ENCODE measurements at regions not wholly inside any gene's neighbourhood (a gene's known extent, or its start where the extent isn't known, plus 50 kb on each side); places are given as distances from the start of the nearest gene placed in this dataset.
"Not testable (repeated sequence)": the region's sequence is repeated elsewhere in the genome, so short reads cannot be mapped to it uniquely, and the experiment has no call there.

- TF ChIP-seq, protein P1, sequence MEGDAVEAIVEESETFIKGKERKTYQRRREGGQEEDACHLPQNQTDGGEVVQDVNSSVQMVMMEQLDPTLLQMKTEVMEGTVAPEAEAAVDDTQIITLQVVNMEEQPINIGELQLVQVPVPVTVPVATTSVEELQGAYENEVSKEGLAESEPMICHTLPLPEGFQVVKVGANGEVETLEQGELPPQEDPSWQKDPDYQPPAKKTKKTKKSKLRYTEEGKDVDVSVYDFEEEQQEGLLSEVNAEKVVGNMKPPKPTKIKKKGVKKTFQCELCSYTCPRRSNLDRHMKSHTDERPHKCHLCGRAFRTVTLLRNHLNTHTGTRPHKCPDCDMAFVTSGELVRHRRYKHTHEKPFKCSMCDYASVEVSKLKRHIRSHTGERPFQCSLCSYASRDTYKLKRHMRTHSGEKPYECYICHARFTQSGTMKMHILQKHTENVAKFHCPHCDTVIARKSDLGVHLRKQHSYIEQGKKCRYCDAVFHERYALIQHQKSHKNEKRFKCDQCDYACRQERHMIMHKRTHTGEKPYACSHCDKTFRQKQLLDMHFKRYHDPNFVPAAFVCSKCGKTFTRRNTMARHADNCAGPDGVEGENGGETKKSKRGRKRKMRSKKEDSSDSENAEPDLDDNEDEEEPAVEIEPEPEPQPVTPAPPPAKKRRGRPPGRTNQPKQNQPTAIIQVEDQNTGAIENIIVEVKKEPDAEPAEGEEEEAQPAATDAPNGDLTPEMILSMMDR (IDR thresholded peaks at IDR 0.05 in 2 of 3, conservative IDR thresholded peaks at IDR 0.05 in 1 of 3; ENCODE audit: borderline replicate concordance in 1 of 3, insufficient read depth in 1 of 3, low read depth in 2 of 3, low read length in 2 of 3): not testable (repeated sequence)
- TF ChIP-seq, protein P2, sequence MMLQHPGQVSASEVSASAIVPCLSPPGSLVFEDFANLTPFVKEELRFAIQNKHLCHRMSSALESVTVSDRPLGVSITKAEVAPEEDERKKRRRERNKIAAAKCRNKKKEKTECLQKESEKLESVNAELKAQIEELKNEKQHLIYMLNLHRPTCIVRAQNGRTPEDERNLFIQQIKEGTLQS (IDR thresholded peaks at IDR 0.05): not testable (repeated sequence)
- TF ChIP-seq, protein P3, sequence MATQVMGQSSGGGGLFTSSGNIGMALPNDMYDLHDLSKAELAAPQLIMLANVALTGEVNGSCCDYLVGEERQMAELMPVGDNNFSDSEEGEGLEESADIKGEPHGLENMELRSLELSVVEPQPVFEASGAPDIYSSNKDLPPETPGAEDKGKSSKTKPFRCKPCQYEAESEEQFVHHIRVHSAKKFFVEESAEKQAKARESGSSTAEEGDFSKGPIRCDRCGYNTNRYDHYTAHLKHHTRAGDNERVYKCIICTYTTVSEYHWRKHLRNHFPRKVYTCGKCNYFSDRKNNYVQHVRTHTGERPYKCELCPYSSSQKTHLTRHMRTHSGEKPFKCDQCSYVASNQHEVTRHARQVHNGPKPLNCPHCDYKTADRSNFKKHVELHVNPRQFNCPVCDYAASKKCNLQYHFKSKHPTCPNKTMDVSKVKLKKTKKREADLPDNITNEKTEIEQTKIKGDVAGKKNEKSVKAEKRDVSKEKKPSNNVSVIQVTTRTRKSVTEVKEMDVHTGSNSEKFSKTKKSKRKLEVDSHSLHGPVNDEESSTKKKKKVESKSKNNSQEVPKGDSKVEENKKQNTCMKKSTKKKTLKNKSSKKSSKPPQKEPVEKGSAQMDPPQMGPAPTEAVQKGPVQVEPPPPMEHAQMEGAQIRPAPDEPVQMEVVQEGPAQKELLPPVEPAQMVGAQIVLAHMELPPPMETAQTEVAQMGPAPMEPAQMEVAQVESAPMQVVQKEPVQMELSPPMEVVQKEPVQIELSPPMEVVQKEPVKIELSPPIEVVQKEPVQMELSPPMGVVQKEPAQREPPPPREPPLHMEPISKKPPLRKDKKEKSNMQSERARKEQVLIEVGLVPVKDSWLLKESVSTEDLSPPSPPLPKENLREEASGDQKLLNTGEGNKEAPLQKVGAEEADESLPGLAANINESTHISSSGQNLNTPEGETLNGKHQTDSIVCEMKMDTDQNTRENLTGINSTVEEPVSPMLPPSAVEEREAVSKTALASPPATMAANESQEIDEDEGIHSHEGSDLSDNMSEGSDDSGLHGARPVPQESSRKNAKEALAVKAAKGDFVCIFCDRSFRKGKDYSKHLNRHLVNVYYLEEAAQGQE (IDR thresholded peaks at IDR 0.05; ENCODE audit: low read depth): not testable (repeated sequence)
- not testable (repeated sequence) for TF ChIP-seq ZNF274 (IDR thresholded peaks at IDR 0.05; ENCODE audit: low read depth, low read length); CEBPB (IDR thresholded peaks at IDR 0.05; ENCODE audit: low read depth); EZH2phosphoT487 (IDR thresholded peaks at IDR 0.05; ENCODE audit: borderline replicate concordance); ZFX (IDR thresholded peaks at IDR 0.05); POLR2A (IDR thresholded peaks at IDR 0.05; ENCODE audit: borderline replicate concordance, extremely low read depth, insufficient read depth, insufficient read length)
Observed at GRCh38 chr2:16721529-16721928, 55.9 kb upstream of the CYRIA start.

Data from HCT116 (cell line).